Right lobe of liver (tissue), 4 donors: ENCODE measurements at regions not wholly inside any gene's neighbourhood (a gene's known extent, or its start where the extent isn't known, plus 50 kb on each side); places are given as distances from the start of the nearest gene placed in this dataset.

Source experiments
- CTCF ChIP-seq, 4 donors: fragments of 200-600 bp in 3 of 4; fragments of 450-650 bp in 1 of 4; IDR thresholded peaks; one replicate each; pipeline versions ENCODE4 v1.5.1 to v1.8.0; 2016 to 2022; ENCODE audit warnings: antibody characterized with exemption in 4 of 4, mild to moderate bottlenecking in 2 of 4
- POLR2A ChIP-seq: fragments of 450-650 bp; IDR thresholded peaks from one replicate; pipeline ENCODE4 v1.6.1; 2017; ENCODE audit warnings: antibody characterized with exemption, mild to moderate bottlenecking
- donor health status: DM: no; HTN: no; CAD: no.
- donor health status: DM: no; HTN: no; CAD: no.
- donor health status: DM: no; HTN: yes; CAD: no.

GRCh38 chr13:58051807-58052375 is 420.3 kb downstream of the PCDH17 start:
- TF ChIP-seq CTCF (IDR thresholded peaks at IDR 0.05) (no peak), POLR2A (no peak)
